Right lobe of liver (tissue), 4 donors: ENCODE measurements at regions not wholly inside any gene's neighbourhood (a gene's known extent, or its start where the extent isn't known, plus 50 kb on each side); places are given as distances from the start of the nearest gene placed in this dataset.

Experiments
- CTCF ChIP-seq, 4 donors: fragments of 200-600 bp in 3 of 4; fragments of 450-650 bp in 1 of 4; IDR thresholded peaks; one replicate each; pipeline versions ENCODE4 v1.5.1 to v1.8.0; 2016 to 2022; ENCODE audit warnings: antibody characterized with exemption in 4 of 4, mild to moderate bottlenecking in 2 of 4
- POLR2A ChIP-seq: fragments of 450-650 bp; IDR thresholded peaks from one replicate; pipeline ENCODE4 v1.6.1; 2017; ENCODE audit warnings: antibody characterized with exemption, mild to moderate bottlenecking
- donor health status: DM: no; HTN: no; CAD: no.
- donor health status: DM: no; HTN: no; CAD: no.
- donor health status: DM: no; HTN: yes; CAD: no.

DNA sequence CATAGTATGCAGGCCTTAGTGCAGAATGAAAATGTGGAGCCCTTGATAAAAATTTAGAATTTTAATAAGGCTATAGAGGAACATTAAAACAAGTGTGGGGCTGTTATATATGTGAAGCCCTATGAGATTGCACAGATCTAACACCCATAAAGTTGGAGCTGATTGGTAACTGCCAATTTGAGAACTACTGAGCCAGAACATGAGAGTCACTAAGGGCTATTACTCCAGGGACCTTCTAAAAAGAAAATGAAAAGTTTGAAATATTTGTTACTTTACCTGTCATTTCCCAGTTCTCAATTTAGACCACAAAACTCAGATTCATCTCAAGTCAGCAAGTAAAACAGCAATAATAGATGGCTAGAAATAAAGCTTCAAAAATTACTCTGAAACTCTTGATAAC is 898.6 kb downstream of the TLE1 start:
- TF ChIP-seq CTCF (IDR thresholded peaks at IDR 0.05) (no peak), POLR2A (no peak)
